GM12872 (cell line): ENCODE measurements at regions not wholly inside any gene's neighbourhood (a gene's known extent, or its start where the extent isn't known, plus 50 kb on each side); places are given as distances from the start of the nearest gene placed in this dataset.

Experiments
- CTCF ChIP-seq: IDR thresholded peaks from 3 replicates; pipeline ENCODE4 v1.5.1; 2011; ENCODE audit warnings: low read depth, mild to moderate bottlenecking, low read length, moderate library complexity; ENCODE audit not compliant: insufficient read depth

- TF ChIP-seq CTCF: no peak
These were observed 315.2 kb upstream of the CHAC2 start for GRCh38 chr2:53452400-53452799.

GRCh38 chr2:53450923-53451322 lies 316.7 kb upstream of the CHAC2 start:
- TF ChIP-seq CTCF: no peak

GRCh38 chr2:53448591-53448990 lies 319.0 kb upstream of the CHAC2 start:
- TF ChIP-seq CTCF: no peak

GRCh38 chr2:53448086-53448485 lies 319.5 kb upstream of the CHAC2 start:
- no peak for TF ChIP-seq CTCF

- no peak for TF ChIP-seq CTCF
These were observed 322.1 kb upstream of the CHAC2 start for GRCh38 chr2:53445383-53446070.

GRCh38 chr2:53442783-53443182 lies 324.8 kb upstream of the CHAC2 start:
- TF ChIP-seq CTCF: no peak

GRCh38 chr2:53442093-53442492 lies 325.5 kb upstream of the CHAC2 start:
- no peak for TF ChIP-seq CTCF
